Cardiac fibroblast (primary cell): ENCODE measurements at regions not wholly inside any gene's neighbourhood (a gene's known extent, or its start where the extent isn't known, plus 50 kb on each side); places are given as distances from the start of the nearest gene placed in this dataset.

ENCODE experiments used
- DNase-seq, 2 donors: peaks; one replicate each; pipeline versions ENCODE4 v3.0.0 to v3.0.0-alpha.2; 2010; ENCODE audit warnings: low read depth in 2 of 2
- H3K4me3 ChIP-seq, 2 donors: replicated peaks in 1 of 2; 1 replicate in 1 of 2; 2 replicates in 1 of 2; pipeline ENCODE4 v1.5.1; 2011; ENCODE audit warnings: low read depth in 2 of 2, low read length in 2 of 2, mild to moderate bottlenecking in 2 of 2, moderate library complexity in 1 of 2
- CTCF ChIP-seq: IDR thresholded peaks from one replicate; pipeline ENCODE4 v1.5.1; 2011; ENCODE audit warnings: low read depth, mild to moderate bottlenecking, low read length, inconsistent platforms

DNA sequence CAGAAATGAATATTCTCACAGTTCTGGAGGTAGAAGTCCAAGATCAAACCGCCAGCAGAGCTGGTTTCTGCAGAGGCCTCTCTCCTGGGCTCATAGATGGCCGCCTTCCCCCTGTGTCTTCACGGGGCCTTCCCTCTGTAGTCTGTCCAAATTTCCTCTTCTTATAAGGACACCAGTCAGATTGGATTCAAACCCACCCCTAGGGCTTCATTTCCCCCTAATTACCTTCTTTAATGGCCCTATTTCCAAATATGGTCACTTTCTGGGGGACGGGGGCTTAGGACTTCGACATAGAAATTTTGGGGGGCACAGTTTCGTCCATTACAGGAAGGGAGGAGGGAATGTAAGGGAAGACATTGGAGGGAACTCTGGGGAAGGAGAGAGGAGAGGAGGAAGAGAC lies 132.6 kb downstream of the DDX1 start:
- no peak overlapping the region for H3K4me3 ChIP-seq
- no peak for DNase-seq
- TF ChIP-seq CTCF: no peak

- H3K4me3 ChIP-seq: no peak overlapping the region
- no peak for DNase-seq
- TF ChIP-seq CTCF: no peak
Observed at GRCh38 chr2:15725101-15725781, 133.6 kb downstream of the DDX1 start.

GRCh38 chr2:15725782-15726112 lies 134.1 kb downstream of the DDX1 start:
- no peak overlapping the region for H3K4me3 ChIP-seq
- DNase-seq: no peak
- TF ChIP-seq CTCF: no peak

DNA sequence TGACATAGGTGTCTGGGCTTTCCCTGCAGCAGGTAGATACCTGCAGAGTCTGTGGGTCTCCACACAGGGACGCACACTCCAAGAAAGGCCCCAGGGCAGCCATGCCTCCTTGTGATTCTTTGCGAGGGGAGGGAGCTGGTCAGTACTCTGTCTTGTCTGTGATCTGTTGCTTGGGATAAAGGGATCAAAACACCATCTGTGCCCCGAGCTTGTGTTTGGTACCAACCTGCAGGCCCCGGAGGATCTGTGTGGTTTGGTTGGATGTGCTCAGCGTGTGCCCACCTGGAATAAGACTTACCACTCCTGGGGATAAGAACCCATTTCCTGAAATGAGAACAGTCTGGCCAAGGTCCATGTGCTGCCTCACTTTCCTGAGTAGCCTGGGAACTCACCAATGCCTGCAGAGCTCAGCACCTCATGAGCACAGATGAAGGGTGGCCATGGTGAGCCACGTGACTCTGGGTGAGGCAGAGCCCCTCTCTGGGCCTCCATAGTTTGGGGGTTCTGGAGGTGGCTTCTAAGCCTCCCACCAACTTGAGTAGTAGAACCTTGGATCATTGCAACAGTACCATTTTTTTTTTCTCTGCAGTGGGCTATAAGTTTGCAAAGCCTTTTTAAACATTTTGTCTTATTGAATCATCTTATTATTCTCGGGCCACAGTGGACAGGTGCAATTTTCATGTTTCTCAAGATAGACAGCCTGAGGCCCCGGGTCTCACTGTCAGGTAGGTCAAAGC lies 134.8 kb downstream of the DDX1 start:
- no peak for DNase-seq
- no peak overlapping the region for H3K4me3 ChIP-seq
- TF ChIP-seq CTCF: no peak

DNA sequence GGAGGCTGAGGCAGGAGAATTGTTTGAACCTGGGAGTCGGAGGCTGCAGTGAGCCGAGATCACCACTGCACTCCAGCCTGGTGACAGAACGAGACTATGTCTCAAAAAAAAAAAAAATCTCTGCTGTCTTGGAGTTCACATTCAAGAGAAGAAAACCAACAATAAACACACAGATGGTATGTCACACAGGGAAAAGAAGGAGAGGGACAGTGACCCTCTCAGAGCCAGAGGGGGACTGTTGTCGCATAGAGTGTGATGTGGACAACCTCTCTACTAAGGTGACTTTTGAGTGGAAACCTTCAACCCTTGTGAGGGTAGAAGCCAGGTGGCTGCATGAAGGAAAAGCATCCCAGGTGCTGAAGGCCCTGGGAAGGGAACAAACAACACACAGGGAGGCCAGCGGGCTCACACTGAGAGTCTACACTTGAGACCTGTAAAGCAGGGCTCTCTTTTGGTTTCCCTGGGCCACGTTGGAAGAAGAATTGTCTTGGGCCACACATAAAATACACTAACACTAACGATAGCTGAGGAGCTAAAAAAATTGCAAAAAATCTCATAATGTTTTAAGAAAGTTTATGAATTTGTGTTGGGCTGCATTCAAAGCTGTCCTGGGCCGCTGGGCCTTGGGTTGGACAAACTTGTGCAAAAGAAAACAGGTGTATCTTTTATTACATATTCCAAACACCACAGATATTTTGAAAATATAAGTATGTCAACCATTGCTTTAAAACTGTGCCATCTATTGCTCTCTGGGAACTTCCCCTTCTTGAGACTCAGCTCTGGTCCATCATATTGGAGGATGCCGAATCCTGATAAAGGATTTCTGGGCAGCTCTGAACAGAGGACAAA lies 136.0 kb downstream of the DDX1 start:
- no peak for DNase-seq
- TF ChIP-seq CTCF: no peak
- no peak overlapping the region for H3K4me3 ChIP-seq

GRCh38 chr2:15728245-15728938 lies 136.7 kb downstream of the DDX1 start:
- H3K4me3 ChIP-seq: no peak overlapping the region
- DNase-seq: no peak

More at GRCh38 chr2:15728245-15728938, 136.7 kb downstream of the DDX1 start:
- TF ChIP-seq CTCF: no peak
